Neuron (in vitro differentiated cells): ENCODE measurements at regions not wholly inside any gene's neighbourhood (a gene's known extent, or its start where the extent isn't known, plus 50 kb on each side); places are given as distances from the start of the nearest gene placed in this dataset.
"Not testable (repeated sequence)": the region's sequence is repeated elsewhere in the genome, so short reads cannot be mapped to it uniquely, and the experiment has no call there.

Experiments used
- H2AFZ ChIP-seq: one replicate; pipeline ENCODE4 v1.6.1; 2013; ENCODE audit warnings: low read depth, mild to moderate bottlenecking, inconsistent platforms, low read length, moderate library complexity
- H3K27me3 ChIP-seq: one replicate; pipeline ENCODE4 v1.6.1; 2013; ENCODE audit warnings: low read length; ENCODE audit not compliant: insufficient read depth
- H3K36me3 ChIP-seq: one replicate; pipeline ENCODE4 v1.6.1; 2013; ENCODE audit warnings: low read length; ENCODE audit not compliant: insufficient read depth
- H3K4me1 ChIP-seq: one replicate; pipeline ENCODE4 v1.6.1; 2013; ENCODE audit warnings: low read length; ENCODE audit not compliant: insufficient read depth
- H3K4me3 ChIP-seq: 2 replicates; pipeline ENCODE4 v1.5.1; 2013; ENCODE audit warnings: mild to moderate bottlenecking, low read length, moderate library complexity
- H3K9me3 ChIP-seq: one replicate; pipeline ENCODE4 v1.6.1; 2013; ENCODE audit warnings: low read length

- H2AFZ ChIP-seq = no peak overlapping the region
- H3K27me3 ChIP-seq = no peaks in the 10 kb centered on the region
- no peaks in the 10 kb centered on the region for H3K36me3 ChIP-seq
- H3K4me3 ChIP-seq = no peak overlapping the region
- no peaks in the 10 kb centered on the region for H3K9me3 ChIP-seq
- no peaks in the 10 kb centered on the region for H3K4me1 ChIP-seq
Measured at GRCh38 chr18:41073372-41073954, 881.6 kb upstream of the PIK3C3 start.

DNA sequence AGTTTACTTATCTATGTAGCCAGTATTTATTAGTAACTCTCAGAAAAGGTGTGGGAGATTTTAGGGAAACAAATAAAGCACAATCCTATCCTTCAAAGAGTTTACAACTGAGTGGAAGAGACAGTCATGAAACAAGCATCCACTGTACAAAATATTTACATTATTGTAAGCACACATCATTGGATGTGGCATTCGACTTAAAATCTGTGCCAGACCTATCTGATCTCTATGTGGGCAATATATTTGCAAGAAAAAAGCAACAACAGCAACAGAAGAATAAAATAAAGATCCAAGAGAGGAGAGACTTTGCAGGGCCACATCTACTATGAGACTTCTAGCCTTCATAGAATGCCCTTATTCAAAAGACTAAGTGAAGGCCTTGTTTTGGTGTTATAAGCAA, 882.1 kb upstream of the PIK3C3 start:
- no peaks in the 10 kb centered on the region for H3K9me3 ChIP-seq
- no peaks in the 10 kb centered on the region for H3K4me1 ChIP-seq
- no peaks in the 10 kb centered on the region for H3K27me3 ChIP-seq
- no peak overlapping the region for H2AFZ ChIP-seq
- no peaks in the 10 kb centered on the region for H3K36me3 ChIP-seq
- H3K4me3 ChIP-seq = no peak overlapping the region

GRCh38 chr18:41071826-41072225, 883.2 kb upstream of the PIK3C3 start:
- Histone ChIP-seq H3K9me3 (no peaks in the 10 kb centered on the region), H3K36me3 (no peaks in the 10 kb centered on the region), H3K4me3 (no peak overlapping the region), H3K4me1 (no peaks in the 10 kb centered on the region), H2AFZ (no peak overlapping the region), H3K27me3 (no peaks in the 10 kb centered on the region)

GRCh38 chr18:41069167-41069566, 885.9 kb upstream of the PIK3C3 start:
- Histone ChIP-seq H3K27me3 (no peaks in the 10 kb centered on the region), H3K36me3 (no peaks in the 10 kb centered on the region), H2AFZ (no peak overlapping the region), H3K9me3 (no peaks in the 10 kb centered on the region), H3K4me1 (no peaks in the 10 kb centered on the region), H3K4me3 (no peak overlapping the region)

DNA sequence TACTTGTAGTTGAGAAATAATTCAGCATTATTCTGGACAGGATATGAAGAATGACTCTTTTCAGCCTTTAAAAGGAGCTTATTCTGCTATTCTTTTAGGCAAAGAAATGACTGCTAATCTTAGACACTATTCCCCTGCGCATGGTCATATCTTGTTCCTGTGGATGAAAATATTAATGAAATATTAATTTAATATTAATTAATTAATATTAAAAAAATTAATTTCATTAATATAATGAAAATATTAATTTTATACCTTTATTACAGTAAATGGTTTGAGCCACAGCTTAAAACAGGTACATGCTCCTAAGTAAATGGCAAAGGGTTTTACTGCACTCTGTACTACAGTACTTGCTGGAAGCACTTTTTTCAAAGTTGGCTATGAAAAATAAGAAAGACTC, 890.1 kb upstream of the PIK3C3 start:
- H3K27me3 ChIP-seq = no peaks in the 10 kb centered on the region
- no peak overlapping the region for H2AFZ ChIP-seq
- no peaks in the 10 kb centered on the region for H3K36me3 ChIP-seq
- H3K9me3 ChIP-seq = no peaks in the 10 kb centered on the region
- H3K4me3 ChIP-seq = no peak overlapping the region
- no peaks in the 10 kb centered on the region for H3K4me1 ChIP-seq

- Histone ChIP-seq H3K36me3 (no peaks in the 10 kb centered on the region), H3K4me1 (peaks cover 2% of the 10 kb centered on the region), H2AFZ (no peak overlapping the region), H3K4me3 (no peak overlapping the region), H3K27me3 (no peaks in the 10 kb centered on the region), H3K9me3 (no peaks in the 10 kb centered on the region)
Measured at GRCh38 chr18:41060967-41061366, 894.1 kb upstream of the PIK3C3 start.

GRCh38 chr18:41059126-41059415, 896.0 kb upstream of the PIK3C3 start:
- no peak overlapping the region for H3K4me3 ChIP-seq
- H3K36me3 ChIP-seq = no peaks in the 10 kb centered on the region
- H3K4me1 ChIP-seq = peaks cover 2% of the 10 kb centered on the region
- H3K27me3 ChIP-seq = no peaks in the 10 kb centered on the region
- no peak overlapping the region for H2AFZ ChIP-seq
- H3K9me3 ChIP-seq = no peaks in the 10 kb centered on the region

DNA sequence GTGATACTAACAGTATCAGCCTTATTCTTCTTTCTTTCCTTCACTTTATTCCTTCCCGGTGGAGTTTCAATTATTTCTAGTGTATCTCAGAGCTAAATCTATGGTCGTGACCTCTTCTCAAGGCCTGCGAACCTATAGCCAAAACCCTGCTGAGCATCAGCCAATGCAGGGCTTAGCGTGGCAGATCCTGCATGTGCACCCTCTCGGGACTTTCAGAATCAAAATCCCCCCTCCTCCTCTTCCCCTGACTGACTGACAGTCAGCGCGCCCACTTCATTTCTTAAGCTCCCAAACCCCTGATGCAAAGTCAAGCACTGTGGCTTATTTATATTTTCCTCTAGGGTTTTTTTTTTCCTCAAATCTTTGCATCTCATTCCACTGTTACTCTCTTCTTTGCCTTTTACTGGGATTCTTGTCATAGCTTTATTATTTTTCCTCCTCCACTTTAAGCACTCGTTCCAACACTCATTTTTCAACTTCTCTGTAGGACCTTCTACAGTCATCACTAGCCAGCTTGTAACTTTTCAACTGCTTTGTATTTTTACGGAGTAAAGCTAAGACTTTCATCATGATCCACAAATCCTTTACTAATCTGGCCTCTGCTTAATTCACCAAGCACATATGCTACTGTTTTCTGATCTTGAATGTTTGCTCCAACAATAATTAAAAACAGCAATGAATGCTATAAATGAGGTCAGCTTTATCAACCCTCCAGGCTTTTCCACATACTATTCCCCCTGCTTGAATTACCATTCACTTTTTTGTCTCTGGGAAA, 896.5 kb upstream of the PIK3C3 start:
- H3K9me3 ChIP-seq = no peaks in the 10 kb centered on the region
- H3K4me1 ChIP-seq = peaks cover 2% of the 10 kb centered on the region
- H3K27me3 ChIP-seq = no peaks in the 10 kb centered on the region
- H2AFZ ChIP-seq = no peak overlapping the region
- no peaks in the 10 kb centered on the region for H3K36me3 ChIP-seq
- H3K4me3 ChIP-seq = no peak overlapping the region

DNA sequence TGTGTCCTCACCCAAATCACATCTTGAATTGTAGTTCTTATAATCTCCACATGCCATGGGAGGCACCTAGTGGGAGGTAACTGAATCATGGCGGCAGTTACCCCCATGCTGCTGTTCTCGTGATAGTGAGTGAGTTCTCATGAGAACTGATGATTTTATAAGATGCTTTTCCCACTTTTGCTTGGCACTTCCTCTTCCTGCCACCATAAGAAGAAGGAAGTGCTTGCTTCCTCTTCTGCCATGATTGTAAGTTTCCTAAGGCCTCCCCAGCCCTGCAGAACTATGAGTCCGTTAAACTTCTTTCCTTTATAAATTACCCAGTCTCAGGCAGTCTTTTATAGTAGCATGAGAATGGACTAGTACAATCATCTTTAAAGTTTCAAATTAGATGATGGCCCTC, 902.4 kb upstream of the PIK3C3 start:
- Histone ChIP-seq H3K9me3 (no peaks in the 10 kb centered on the region), H2AFZ (no peak overlapping the region), H3K4me1 (no peaks in the 10 kb centered on the region), H3K27me3 (no peaks in the 10 kb centered on the region), H3K4me3 (no peak overlapping the region), H3K36me3 (no peaks in the 10 kb centered on the region)

DNA sequence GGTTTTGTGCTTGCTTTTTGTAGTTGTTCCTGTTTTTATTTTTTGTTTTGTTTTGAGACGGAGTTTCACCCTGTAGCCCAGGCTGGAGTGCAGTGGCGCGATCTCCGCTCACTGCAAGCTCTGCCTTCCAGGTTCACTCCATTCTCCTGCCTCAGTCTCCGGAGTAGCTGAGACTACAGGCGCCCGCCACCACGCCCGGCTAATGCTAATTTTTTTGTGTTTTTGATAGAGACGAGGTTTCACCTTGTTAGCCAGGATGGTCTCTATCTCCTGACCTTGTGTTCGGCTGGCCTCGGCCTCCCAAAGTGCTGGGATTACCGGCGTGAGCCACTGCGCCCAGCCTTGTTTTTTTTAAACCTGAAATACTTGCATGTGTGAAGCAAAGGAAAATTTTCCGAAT, 908.8 kb upstream of the PIK3C3 start:
- H3K36me3 ChIP-seq, H3K27me3 ChIP-seq, H3K4me3 ChIP-seq, H3K4me1 ChIP-seq, H2AFZ ChIP-seq, H3K9me3 ChIP-seq: not testable (repeated sequence)

DNA sequence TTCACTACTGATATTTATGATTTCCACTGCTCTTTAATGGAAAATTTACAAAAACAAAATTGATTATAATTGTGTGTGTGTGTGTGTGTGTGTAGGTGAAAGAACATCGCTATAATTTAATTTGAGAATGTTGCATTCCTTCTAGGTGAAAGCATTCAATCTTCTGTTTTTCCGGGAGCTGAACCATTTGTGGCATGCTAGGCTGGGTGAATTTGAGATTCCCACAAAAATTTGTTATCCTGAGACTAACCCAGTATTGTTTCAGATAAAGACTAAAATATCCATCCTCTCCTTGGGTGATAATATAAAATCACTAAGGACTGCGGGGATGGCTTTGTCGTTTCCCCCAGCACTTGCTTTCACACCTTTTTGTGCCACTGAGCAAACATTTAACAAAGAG, 911.2 kb upstream of the PIK3C3 start:
- Histone ChIP-seq H3K36me3 (no peaks in the 10 kb centered on the region), H2AFZ (no peak overlapping the region), H3K4me3 (no peak overlapping the region), H3K27me3 (no peaks in the 10 kb centered on the region), H3K9me3 (no peaks in the 10 kb centered on the region), H3K4me1 (no peaks in the 10 kb centered on the region)

DNA sequence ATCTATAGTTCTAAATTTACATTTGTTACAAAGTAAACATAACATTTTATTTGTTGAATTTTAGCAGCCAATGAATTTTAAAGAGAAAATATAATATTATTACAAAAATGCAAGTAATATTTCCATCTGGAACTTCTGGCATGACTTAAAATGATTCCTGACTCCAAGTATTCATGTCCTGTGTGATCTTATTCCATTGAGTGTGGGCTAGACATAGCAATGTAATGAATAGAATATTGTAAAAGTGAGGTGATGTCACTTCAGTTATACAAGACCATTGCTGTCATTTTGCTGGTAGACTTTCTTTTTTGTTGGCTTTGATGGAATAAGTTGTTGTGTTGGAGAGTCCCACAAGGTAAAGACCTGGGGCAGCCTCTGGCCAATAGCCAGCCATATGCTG, 912.2 kb upstream of the PIK3C3 start:
- H3K27me3 ChIP-seq = no peaks in the 10 kb centered on the region

GRCh38 chr18:41038071-41038470, 917.0 kb upstream of the PIK3C3 start:
- H3K4me3 ChIP-seq = no peak overlapping the region
- H3K36me3 ChIP-seq = no peaks in the 10 kb centered on the region
- H3K27me3 ChIP-seq = no peaks in the 10 kb centered on the region
- peaks cover 9% of the 10 kb centered on the region for H3K4me1 ChIP-seq
- H3K9me3 ChIP-seq = no peaks in the 10 kb centered on the region
- H2AFZ ChIP-seq = no peak overlapping the region

More for the DNA sequence above, 912.2 kb upstream of the PIK3C3 start:
- no peaks in the 10 kb centered on the region for H3K36me3 ChIP-seq
- H3K4me1 ChIP-seq = peaks cover under 1% of the 10 kb centered on the region
- H3K4me3 ChIP-seq = no peak overlapping the region
- H3K9me3 ChIP-seq = no peaks in the 10 kb centered on the region
- H2AFZ ChIP-seq = no peak overlapping the region

DNA sequence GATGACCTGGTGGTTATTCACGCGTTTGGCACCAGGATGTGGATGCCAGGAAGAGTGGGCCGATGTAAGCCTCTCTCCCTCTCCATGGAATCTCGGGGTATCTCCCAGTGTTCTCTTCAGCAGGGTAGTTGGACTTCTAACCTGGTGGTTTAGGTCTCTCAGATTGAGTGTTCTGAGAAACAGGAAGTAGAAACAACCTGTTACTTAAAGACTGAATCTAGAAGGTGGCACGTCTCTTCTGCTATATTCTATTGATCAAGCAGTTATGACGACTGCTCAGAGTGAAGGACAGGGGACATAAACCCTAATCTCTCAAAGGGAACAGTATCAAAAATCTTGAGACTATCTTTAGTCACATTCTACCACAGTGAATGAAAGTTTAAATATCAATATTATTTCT, 918.7 kb upstream of the PIK3C3 start:
- Histone ChIP-seq H3K4me1 (peaks cover 9% of the 10 kb centered on the region), H2AFZ (no peak overlapping the region), H3K9me3 (no peaks in the 10 kb centered on the region), H3K4me3 (no peak overlapping the region), H3K36me3 (no peaks in the 10 kb centered on the region), H3K27me3 (no peaks in the 10 kb centered on the region)
